Peyer's patch (tissue), 4 donors: ENCODE measurements at regions not wholly inside any gene's neighbourhood (a gene's known extent, or its start where the extent isn't known, plus 50 kb on each side); places are given as distances from the start of the nearest gene placed in this dataset.

Source experiments
- DNase-seq, 3 donors: peaks; one replicate each; pipeline ENCODE4 v3.0.0-alpha.2; 2017 to 2019
- H3K27ac ChIP-seq, 4 donors: fragments of 200-600 bp; sonication (generic); one replicate each; pipeline ENCODE4 v1.5.1; 2016 to 2019
- H3K27me3 ChIP-seq, 2 donors: fragments of 200-600 bp; sonication (generic); one replicate each; pipeline ENCODE4 v1.5.1; 2019
- H3K36me3 ChIP-seq, 3 donors: fragments of 200-600 bp; sonication (generic); one replicate each; pipeline ENCODE4 v1.5.1; 2016 to 2019
- H3K4me1 ChIP-seq, 4 donors: fragments of 200-600 bp; sonication (generic); one replicate each; pipeline ENCODE4 v1.5.1; 2016 to 2019
- H3K4me3 ChIP-seq, 4 donors: fragments of 200-600 bp; sonication (generic); 1 replicate in 3 of 4; 2 replicates in 1 of 4; pipeline ENCODE4 v1.5.1; 2016 to 2019; ENCODE audit warnings: mild to moderate bottlenecking in 1 of 4
- H3K9me3 ChIP-seq, 4 donors: fragments of 200-600 bp; sonication (generic); one replicate each; pipeline ENCODE4 v1.5.1; 2016 to 2019; ENCODE audit warnings: mild to moderate bottlenecking in 1 of 4
- CTCF ChIP-seq, 6 experiments: fragments of 450-650 bp in 4 of 6; fragments of 200-600 bp in 2 of 6; sonication (generic) in 1 of 6; IDR thresholded peaks; one replicate each; pipeline ENCODE4 v1.5.1; 2017 to 2019; ENCODE audit warnings: antibody characterized with exemption in 6 of 6, mild to moderate bottlenecking in 3 of 6, moderate library complexity in 1 of 6
- POLR2A ChIP-seq, 2 donors: fragments of 450-650 bp; IDR thresholded peaks; one replicate each; pipeline ENCODE4 v1.5.1; 2017; ENCODE audit warnings: antibody characterized with exemption in 2 of 2, mild to moderate bottlenecking in 2 of 2, moderate library complexity in 2 of 2

GRCh38 chr7:51456431-51457060 lies 139.9 kb upstream of the COBL start:
- H3K4me3 ChIP-seq: no peak overlapping the region
- H3K4me1 ChIP-seq: no peaks in the 10 kb centered on the region
- DNase-seq: no peak
- no peak overlapping the region for H3K27ac ChIP-seq
- no peaks in the 10 kb centered on the region for H3K36me3 ChIP-seq
- no peaks in the 10 kb centered on the region for H3K27me3 ChIP-seq
- H3K9me3 ChIP-seq: no peaks in the 10 kb centered on the region
- no peak for TF ChIP-seq POLR2A (IDR thresholded peaks at IDR 0.05)
- TF ChIP-seq CTCF (IDR thresholded peaks at IDR 0.05): no peak

DNA sequence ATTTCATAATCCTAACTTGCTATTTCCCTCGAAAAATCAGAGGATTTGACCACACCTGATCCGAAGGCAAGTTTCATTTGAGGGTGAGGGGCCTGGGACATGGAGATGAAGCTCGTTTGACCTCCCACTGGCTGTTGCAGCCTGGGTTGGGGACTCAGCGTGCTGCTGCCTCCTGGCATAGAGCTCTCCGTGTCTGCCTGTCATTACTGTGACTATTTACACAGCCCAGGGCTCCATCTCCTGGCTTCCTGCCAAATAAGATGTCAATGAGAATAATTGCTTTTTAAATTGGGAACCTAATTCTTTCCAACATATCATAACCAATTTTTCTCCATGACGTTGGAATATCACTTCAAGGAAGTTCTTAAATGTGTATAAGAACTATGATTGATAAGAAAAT lies 139.3 kb upstream of the COBL start:
- Histone ChIP-seq H3K36me3 (no peaks in the 10 kb centered on the region), H3K27ac (no peak overlapping the region), H3K9me3 (no peaks in the 10 kb centered on the region), H3K4me1 (no peaks in the 10 kb centered on the region), H3K27me3 (no peaks in the 10 kb centered on the region), H3K4me3 (no peak overlapping the region)
- TF ChIP-seq POLR2A (IDR thresholded peaks at IDR 0.05) (no peak), CTCF (IDR thresholded peaks at IDR 0.05) (no peak)
- no peak for DNase-seq

- Histone ChIP-seq H3K36me3 (no peaks in the 10 kb centered on the region), H3K27me3 (no peaks in the 10 kb centered on the region), H3K4me3 (no peak overlapping the region), H3K9me3 (no peaks in the 10 kb centered on the region), H3K4me1 (no peaks in the 10 kb centered on the region), H3K27ac (no peak overlapping the region)
- no peak for TF ChIP-seq POLR2A (IDR thresholded peaks at IDR 0.05)
- DNase-seq: no peak
Observed at GRCh38 chr7:51455513-51455912, 138.9 kb upstream of the COBL start.

DNA sequence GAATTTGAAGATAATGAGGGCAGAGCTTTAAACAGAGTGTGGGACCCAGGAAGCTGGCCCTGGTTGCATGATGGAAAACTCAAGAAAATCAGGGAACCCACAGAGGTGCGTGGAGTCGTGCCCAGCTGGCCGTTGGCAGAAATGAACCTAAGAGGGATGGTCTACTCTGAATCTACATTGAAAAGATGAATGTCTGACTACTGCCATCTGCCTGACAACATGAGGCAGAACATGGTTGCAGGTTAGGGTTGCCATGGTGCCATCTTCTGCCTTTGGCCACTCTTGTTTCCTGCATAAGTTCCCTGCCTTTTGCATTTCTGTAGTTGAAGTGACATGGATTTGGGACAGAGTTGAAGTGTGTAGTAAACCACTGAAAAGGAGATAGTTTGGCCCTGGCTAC lies 138.5 kb upstream of the COBL start:
- no peaks in the 10 kb centered on the region for H3K27me3 ChIP-seq
- TF ChIP-seq CTCF (IDR thresholded peaks at IDR 0.05) (no peak), POLR2A (IDR thresholded peaks at IDR 0.05) (no peak)
- H3K4me1 ChIP-seq: no peaks in the 10 kb centered on the region
- no peaks in the 10 kb centered on the region for H3K9me3 ChIP-seq
- H3K27ac ChIP-seq: no peak overlapping the region
- no peaks in the 10 kb centered on the region for H3K36me3 ChIP-seq
- no peak overlapping the region for H3K4me3 ChIP-seq
- no peak for DNase-seq

DNA sequence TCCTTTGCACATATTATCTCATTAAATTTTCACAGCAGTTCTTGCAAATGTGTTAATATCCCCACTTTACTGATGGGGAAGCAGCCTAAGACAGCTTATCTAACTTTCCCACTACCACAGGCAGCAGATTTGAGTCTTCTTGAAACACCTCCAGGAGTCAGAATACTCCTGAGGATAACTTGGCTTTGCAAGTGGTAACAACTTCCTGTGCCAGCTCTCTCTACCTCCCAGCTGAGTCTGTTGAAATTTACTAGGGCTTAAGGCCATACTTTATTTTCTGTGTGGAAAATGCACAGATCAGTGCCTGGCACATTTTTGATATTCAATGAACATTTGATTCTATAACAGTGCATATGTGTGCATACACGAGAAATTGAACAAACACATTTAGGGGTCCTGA lies 136.1 kb upstream of the COBL start:
- H3K9me3 ChIP-seq: no peaks in the 10 kb centered on the region

GRCh38 chr7:51451751-51452476 lies 135.3 kb upstream of the COBL start:
- TF ChIP-seq POLR2A (IDR thresholded peaks at IDR 0.05) (no peak), CTCF (IDR thresholded peaks at IDR 0.05) (no peak)
- no peak for DNase-seq
- H3K4me1 ChIP-seq: no peaks in the 10 kb centered on the region
- H3K4me3 ChIP-seq: no peak overlapping the region
- H3K27ac ChIP-seq: no peak overlapping the region
- no peaks in the 10 kb centered on the region for H3K27me3 ChIP-seq
- no peaks in the 10 kb centered on the region for H3K9me3 ChIP-seq
- no peaks in the 10 kb centered on the region for H3K36me3 ChIP-seq

More for the DNA sequence above, 136.1 kb upstream of the COBL start:
- TF ChIP-seq POLR2A (IDR thresholded peaks at IDR 0.05): no peak
- Histone ChIP-seq H3K4me3 (no peak overlapping the region), H3K4me1 (no peaks in the 10 kb centered on the region), H3K27ac (no peak overlapping the region), H3K36me3 (no peaks in the 10 kb centered on the region), H3K27me3 (no peaks in the 10 kb centered on the region)
- no peak for DNase-seq
